ENCODE measurements at regions not wholly inside any gene's neighbourhood (a gene's known extent, or its start where the extent isn't known, plus 50 kb on each side); places are given as distances from the start of the nearest gene placed in this dataset.
"Not testable (repeated sequence)": the region's sequence is repeated elsewhere in the genome, so short reads cannot be mapped to it uniquely, and the experiment has no call there.

DNA sequence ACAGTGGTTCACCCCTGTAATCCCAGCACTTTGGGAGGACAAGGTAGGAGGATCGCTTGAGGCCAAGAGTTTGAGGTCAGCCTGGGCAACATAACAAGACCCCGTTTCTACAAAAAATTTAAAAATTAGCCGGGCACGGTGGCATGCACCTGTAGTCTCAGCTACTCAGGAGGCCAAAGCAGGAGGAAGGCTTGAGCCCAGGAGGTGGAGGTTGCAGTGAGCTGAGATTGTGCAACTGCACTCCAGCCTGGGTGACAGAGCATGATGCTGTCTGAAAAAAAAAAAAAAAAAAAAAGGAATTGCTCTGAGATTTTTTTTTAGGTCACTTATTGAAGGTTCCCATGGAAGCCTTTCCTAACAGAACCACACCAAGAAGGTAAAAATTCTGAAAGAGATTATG, 101.9 kb upstream of the KCTD7 start:
- TF ChIP-seq, protein P1, sequence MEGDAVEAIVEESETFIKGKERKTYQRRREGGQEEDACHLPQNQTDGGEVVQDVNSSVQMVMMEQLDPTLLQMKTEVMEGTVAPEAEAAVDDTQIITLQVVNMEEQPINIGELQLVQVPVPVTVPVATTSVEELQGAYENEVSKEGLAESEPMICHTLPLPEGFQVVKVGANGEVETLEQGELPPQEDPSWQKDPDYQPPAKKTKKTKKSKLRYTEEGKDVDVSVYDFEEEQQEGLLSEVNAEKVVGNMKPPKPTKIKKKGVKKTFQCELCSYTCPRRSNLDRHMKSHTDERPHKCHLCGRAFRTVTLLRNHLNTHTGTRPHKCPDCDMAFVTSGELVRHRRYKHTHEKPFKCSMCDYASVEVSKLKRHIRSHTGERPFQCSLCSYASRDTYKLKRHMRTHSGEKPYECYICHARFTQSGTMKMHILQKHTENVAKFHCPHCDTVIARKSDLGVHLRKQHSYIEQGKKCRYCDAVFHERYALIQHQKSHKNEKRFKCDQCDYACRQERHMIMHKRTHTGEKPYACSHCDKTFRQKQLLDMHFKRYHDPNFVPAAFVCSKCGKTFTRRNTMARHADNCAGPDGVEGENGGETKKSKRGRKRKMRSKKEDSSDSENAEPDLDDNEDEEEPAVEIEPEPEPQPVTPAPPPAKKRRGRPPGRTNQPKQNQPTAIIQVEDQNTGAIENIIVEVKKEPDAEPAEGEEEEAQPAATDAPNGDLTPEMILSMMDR (IDR thresholded peaks at IDR 0.05) = not testable (repeated sequence)
- TF ChIP-seq POLR2A (IDR thresholded peaks at IDR 0.05) = not testable (repeated sequence)
